Kidney (tissue), 13 donors: ENCODE measurements at regions not wholly inside any gene's neighbourhood (a gene's known extent, or its start where the extent isn't known, plus 50 kb on each side); places are given as distances from the start of the nearest gene placed in this dataset.
A peak's percentile ranks its signal among the peaks of the same experiment; 100 is the strongest.

ENCODE experiments used
- DNase-seq, 5 donors: peaks; one replicate each; pipeline ENCODE4 v3.0.0-alpha.2; 2013 to 2020
- FAIRE-seq: peaks from 2 replicates; lab custom pipeline; 2012; peaks lifted over from hg19 to GRCh38; lab: Jason Lieb, UNC
- H3K27ac ChIP-seq, 2 donors: one replicate each; pipeline ENCODE4 v1.7.0; 2013; ENCODE audit warnings: low read depth in 2 of 2, low read length in 2 of 2, inconsistent platforms in 1 of 2
- H3K27me3 ChIP-seq: one replicate; pipeline ENCODE4 v1.7.1; 2013; ENCODE audit warnings: low read length, inconsistent platforms; ENCODE audit not compliant: control insufficient read depth, insufficient read depth
- H3K36me3 ChIP-seq, 3 donors: one replicate each; pipeline versions ENCODE4 v1.7.0 to v1.7.1; 2013; ENCODE audit warnings: low read length in 3 of 3, control low read depth in 1 of 3, inconsistent platforms in 1 of 3; ENCODE audit not compliant: insufficient read depth in 3 of 3, control insufficient read depth in 2 of 3
- H3K4me1 ChIP-seq, 3 donors: one replicate each; pipeline versions ENCODE4 v1.7.0 to v1.7.1; 2013; ENCODE audit warnings: low read length in 3 of 3, inconsistent platforms in 1 of 3, low read depth in 1 of 3; ENCODE audit not compliant: control insufficient read depth in 2 of 3, insufficient read depth in 2 of 3
- H3K4me3 ChIP-seq, 3 donors: one replicate each; pipeline versions ENCODE4 v1.7.0 to v1.8.1; 2013; ENCODE audit warnings: low read length in 3 of 3, control low read depth in 1 of 3, inconsistent platforms in 1 of 3
- H3K9ac ChIP-seq, 3 donors: one replicate each; pipeline versions ENCODE4 v1.7.0 to v1.7.1; 2013; ENCODE audit warnings: low read length in 3 of 3, control low read depth in 1 of 3, inconsistent platforms in 1 of 3
- H3K9me3 ChIP-seq, 3 donors: one replicate each; pipeline versions ENCODE4 v1.7.0 to v1.7.1; 2013; ENCODE audit warnings: low read length in 3 of 3, control low read depth in 1 of 3, inconsistent platforms in 1 of 3; ENCODE audit not compliant: control insufficient read depth in 2 of 3, insufficient read depth in 1 of 3
- CTCF ChIP-seq: IDR thresholded peaks from 3 replicates; pipeline ENCODE4 v1.5.1; 2012; ENCODE audit warnings: mild to moderate bottlenecking, moderate library complexity, borderline replicate concordance; ENCODE audit not compliant: insufficient read depth; ENCODE audit errors: extremely low read depth
- intact Hi-C: fragments of 100-400 bp; cut with DNase I; formaldehyde crosslinking; loops from one replicate; pipeline ENCODE4 v1.11.1; 2022
- donor health status: control.
- donor health status: control.
- donor health status: control.
- donor health status: control.
- donor health status: control.
- donor health status: DM: yes; HTN: yes; CAD: no.
- donor health status: Normal renal cell carcinoma (clear cell type).

- FAIRE-seq (no peak), DNase-seq (peak in 2 of 5 donors; percentile 35 to 66)
- TF ChIP-seq CTCF = no peak
- Histone ChIP-seq H3K4me1 (no peaks in the 10 kb centered on the region), H3K27me3 (no peaks in the 10 kb centered on the region), H3K36me3 (no peaks in the 10 kb centered on the region), H3K27ac (no peak overlapping the region), H3K9me3 (no peaks in the 10 kb centered on the region), H3K4me3 (no peak overlapping the region), H3K9ac (no peak overlapping the region)
- intact Hi-C loops = no loop called here
These were observed 951.6 kb downstream of the DIPK2A start for GRCh38 chr3:144923046-144923775.

- no peak for DNase-seq
- Histone ChIP-seq H3K4me3 (no peak overlapping the region), H3K27ac (no peak overlapping the region), H3K27me3 (no peaks in the 10 kb centered on the region), H3K4me1 (no peaks in the 10 kb centered on the region), H3K9ac (no peak overlapping the region), H3K9me3 (peaks cover 0 to 6% (median 0%) of the 10 kb centered on the region in 3 donors), H3K36me3 (no peaks in the 10 kb centered on the region)
- no peak for FAIRE-seq
- no peak for TF ChIP-seq CTCF
- intact Hi-C loops = no loop called here
These were observed 958.8 kb downstream of the DIPK2A start for GRCh38 chr3:144930431-144930830.

- FAIRE-seq = no peak
- TF ChIP-seq CTCF = no peak
These were observed 960.0 kb downstream of the DIPK2A start for GRCh38 chr3:144931590-144931989.

More at GRCh38 chr3:144931590-144931989, 960.0 kb downstream of the DIPK2A start:
- intact Hi-C loops = no loop called here
- Histone ChIP-seq H3K27ac (no peak overlapping the region), H3K4me3 (no peak overlapping the region), H3K27me3 (no peaks in the 10 kb centered on the region), H3K36me3 (no peaks in the 10 kb centered on the region), H3K4me1 (no peaks in the 10 kb centered on the region), H3K9me3 (peaks cover 0 to 12% (median 0%) of the 10 kb centered on the region in 3 donors), H3K9ac (no peak overlapping the region)
- DNase-seq = no peak
